Hematopoietic multipotent progenitor cell (in vitro differentiated cells): ENCODE measurements at regions not wholly inside any gene's neighbourhood (a gene's known extent, or its start where the extent isn't known, plus 50 kb on each side); places are given as distances from the start of the nearest gene placed in this dataset.
"Not testable (repeated sequence)": the region's sequence is repeated elsewhere in the genome, so short reads cannot be mapped to it uniquely, and the experiment has no call there.

Experiments used
- DNase-seq, 3 donors: peaks; one replicate each; pipeline ENCODE4 v3.0.0-alpha.2; 2011 to 2015; ENCODE audit warnings: low read depth in 2 of 3, low spot score in 2 of 3

GRCh38 chr2:208794288-208794975, 387.8 kb downstream of the PTH2R start:
- no peak for DNase-seq

- DNase-seq, result no peak
These were observed 392.1 kb downstream of the PTH2R start for GRCh38 chr2:208798698-208799097.

- DNase-seq, result no peak
These were observed 392.8 kb downstream of the PTH2R start for GRCh38 chr2:208799397-208799796.

- not testable (repeated sequence) for DNase-seq
These were observed 394.3 kb downstream of the PTH2R start for GRCh38 chr2:208800887-208801286.

- no peak for DNase-seq
These were observed 401.2 kb downstream of the PTH2R start for GRCh38 chr2:208807756-208808155.

GRCh38 chr2:208811885-208812284, 405.3 kb downstream of the PTH2R start:
- not testable (repeated sequence) for DNase-seq

GRCh38 chr2:208819190-208819589, 412.6 kb downstream of the PTH2R start:
- DNase-seq, result no peak

GRCh38 chr2:208820014-208820688, 413.6 kb downstream of the PTH2R start:
- peak in 1 of 3 donors; percentile 15 for DNase-seq

GRCh38 chr2:208827109-208827508, 420.5 kb downstream of the PTH2R start:
- no peak for DNase-seq

- no peak for DNase-seq
These were observed 421.1 kb downstream of the PTH2R start for GRCh38 chr2:208827549-208828221.

GRCh38 chr2:208830203-208830602, 423.6 kb downstream of the PTH2R start:
- DNase-seq, result no peak

- no peak for DNase-seq
These were observed 441.1 kb downstream of the PTH2R start for GRCh38 chr2:208847651-208848050.

- no peak for DNase-seq
These were observed 448.1 kb downstream of the PTH2R start for GRCh38 chr2:208854717-208855116.

- DNase-seq, result no peak
These were observed 460.8 kb downstream of the PTH2R start for GRCh38 chr2:208867374-208867773.

GRCh38 chr2:208872591-208872990, 466.0 kb downstream of the PTH2R start:
- DNase-seq, result no peak

- no peak for DNase-seq
These were observed 473.1 kb downstream of the PTH2R start for GRCh38 chr2:208879666-208880065.

GRCh38 chr2:208880171-208880570, 473.6 kb downstream of the PTH2R start:
- no peak for DNase-seq

- DNase-seq, result no peak
These were observed 483.9 kb downstream of the PTH2R start for GRCh38 chr2:208890486-208890885.

- DNase-seq, result no peak
These were observed 485.6 kb downstream of the PTH2R start for GRCh38 chr2:208892203-208892602.

- DNase-seq, result no peak
These were observed 499.7 kb downstream of the PTH2R start for GRCh38 chr2:208906330-208906729.

GRCh38 chr2:208915401-208915800, 508.4 kb upstream of the MAP2 start:
- DNase-seq, result no peak

- DNase-seq, result no peak
These were observed 507.0 kb upstream of the MAP2 start for GRCh38 chr2:208916881-208917280.
